Fibroblast of peridontal ligament (primary cell): ENCODE measurements at regions not wholly inside any gene's neighbourhood (a gene's known extent, or its start where the extent isn't known, plus 50 kb on each side); places are given as distances from the start of the nearest gene placed in this dataset.

ENCODE experiments used
- DNase-seq: peaks from one replicate; pipeline ENCODE4 v3.0.0-alpha.2; 2010; ENCODE audit errors: extremely low read depth

GRCh38 chr10:15462253-15462897 is 91.3 kb upstream of the FAM171A1 start:
- peak; percentile 85 for DNase-seq

- peak; percentile 88 for DNase-seq
Observed at GRCh38 chr10:15461353-15462108, 90.4 kb upstream of the FAM171A1 start.

- no peak for DNase-seq
Observed at GRCh38 chr10:15460661-15461060, 89.6 kb upstream of the FAM171A1 start.

- DNase-seq = no peak
Observed at GRCh38 chr10:15459218-15459617, 88.1 kb upstream of the FAM171A1 start.

GRCh38 chr10:15457382-15457781 is 86.3 kb upstream of the FAM171A1 start:
- DNase-seq = no peak

DNA sequence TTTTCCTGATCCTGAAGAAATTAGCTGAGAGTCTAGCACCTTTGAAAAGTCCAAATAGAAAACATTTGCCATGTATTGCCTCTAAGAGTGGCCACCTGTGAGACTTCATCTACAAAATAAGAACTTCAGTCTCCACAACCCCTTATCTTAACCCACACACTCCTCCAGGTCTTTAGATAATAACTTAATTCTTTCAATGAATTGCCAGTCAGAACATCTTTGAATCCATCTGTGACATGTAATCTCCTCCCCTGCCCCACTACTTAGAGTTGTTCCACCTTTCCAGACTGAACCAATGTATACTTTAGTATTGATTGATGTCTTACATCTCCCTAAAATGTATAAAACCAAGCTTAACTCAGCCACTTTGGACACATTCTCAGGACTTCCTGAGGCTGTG is 84.4 kb upstream of the FAM171A1 start:
- DNase-seq = no peak

DNA sequence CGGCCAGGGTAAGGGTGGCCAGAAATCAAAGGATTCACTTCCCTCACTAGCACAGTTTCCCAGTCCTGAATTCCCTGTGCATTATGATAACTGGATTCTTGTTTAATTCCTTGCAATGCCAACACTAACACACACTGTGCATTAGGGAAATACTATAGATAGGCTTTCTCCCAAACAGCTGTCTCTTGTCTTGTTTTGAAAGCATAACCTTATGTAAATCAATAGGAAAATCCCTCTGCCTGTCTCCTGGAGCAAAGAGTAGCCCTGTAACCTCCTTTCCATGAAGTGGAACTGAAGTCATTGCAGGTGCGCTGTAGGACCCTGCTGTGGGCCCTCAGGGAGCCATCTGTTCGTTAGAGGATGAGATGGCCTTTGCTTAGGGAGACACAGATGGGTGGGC is 82.8 kb upstream of the FAM171A1 start:
- DNase-seq = no peak

GRCh38 chr10:15453457-15453856 is 82.4 kb upstream of the FAM171A1 start:
- no peak for DNase-seq

DNA sequence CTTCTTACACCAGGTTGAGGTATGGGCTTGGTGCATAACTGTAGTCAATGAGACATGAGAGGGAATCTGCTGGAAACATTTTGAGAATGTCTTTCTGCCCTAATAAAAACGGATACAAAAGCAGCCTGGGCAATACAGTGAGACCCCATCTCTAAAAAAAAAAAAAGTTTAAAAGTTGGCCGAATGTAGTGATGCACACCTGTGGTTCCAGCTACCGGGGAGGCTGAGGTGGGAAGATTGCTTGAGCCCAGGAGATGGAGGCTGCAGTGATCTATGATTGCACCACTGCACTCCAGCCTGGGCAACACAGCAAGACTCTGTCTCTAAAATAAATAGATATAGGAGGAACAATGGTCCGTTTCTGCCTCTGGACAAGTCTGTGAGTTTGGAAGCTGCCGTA is 81.5 kb upstream of the FAM171A1 start:
- DNase-seq = no peak

DNA sequence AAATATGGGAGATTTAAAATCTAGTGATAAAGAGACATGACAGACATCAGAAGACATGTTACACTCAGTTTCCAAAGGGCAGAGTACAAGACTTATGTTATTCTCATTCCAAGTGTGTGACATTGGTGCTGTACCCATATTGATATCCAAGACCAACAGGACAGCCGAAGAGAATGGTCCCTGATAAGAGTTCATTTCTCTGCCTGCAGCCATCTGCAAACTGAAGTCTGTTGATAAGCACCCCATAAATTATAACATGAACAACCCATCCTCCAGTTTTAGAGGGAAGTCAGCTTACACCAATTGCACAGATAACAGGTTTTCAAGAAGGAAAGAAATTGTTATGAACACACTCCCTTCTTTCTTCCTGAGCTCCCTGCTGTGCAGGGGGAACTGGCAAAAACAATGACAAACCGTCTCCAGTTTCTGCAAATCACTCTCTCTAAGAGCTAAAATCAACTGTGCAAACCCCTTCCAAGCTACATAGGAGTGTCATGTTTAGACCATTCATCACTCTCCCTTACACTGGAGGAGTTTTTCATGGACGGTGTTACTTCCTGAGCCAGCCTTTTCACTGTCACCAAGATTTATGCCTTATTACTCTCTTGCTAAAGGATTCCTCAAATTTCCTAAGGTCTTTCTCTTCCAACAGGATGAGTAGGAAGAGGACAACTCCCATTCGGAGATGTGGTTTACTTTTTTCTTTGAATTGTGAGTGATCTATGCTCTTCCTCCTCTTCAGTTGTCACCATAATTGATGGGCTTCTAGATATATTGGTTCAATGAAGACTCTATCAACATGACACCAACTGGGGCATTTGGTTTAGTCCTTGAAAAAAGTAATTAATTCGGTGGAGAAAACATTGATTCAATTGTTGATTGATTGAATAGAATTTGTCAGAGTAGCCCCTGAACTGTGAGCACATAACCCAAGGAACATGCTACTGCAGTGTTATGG is 80.3 kb upstream of the FAM171A1 start:
- DNase-seq = no peak

- no peak for DNase-seq
Observed at GRCh38 chr10:15448598-15448997, 77.5 kb upstream of the FAM171A1 start.

GRCh38 chr10:15445006-15445390 is 73.9 kb upstream of the FAM171A1 start:
- DNase-seq = no peak

DNA sequence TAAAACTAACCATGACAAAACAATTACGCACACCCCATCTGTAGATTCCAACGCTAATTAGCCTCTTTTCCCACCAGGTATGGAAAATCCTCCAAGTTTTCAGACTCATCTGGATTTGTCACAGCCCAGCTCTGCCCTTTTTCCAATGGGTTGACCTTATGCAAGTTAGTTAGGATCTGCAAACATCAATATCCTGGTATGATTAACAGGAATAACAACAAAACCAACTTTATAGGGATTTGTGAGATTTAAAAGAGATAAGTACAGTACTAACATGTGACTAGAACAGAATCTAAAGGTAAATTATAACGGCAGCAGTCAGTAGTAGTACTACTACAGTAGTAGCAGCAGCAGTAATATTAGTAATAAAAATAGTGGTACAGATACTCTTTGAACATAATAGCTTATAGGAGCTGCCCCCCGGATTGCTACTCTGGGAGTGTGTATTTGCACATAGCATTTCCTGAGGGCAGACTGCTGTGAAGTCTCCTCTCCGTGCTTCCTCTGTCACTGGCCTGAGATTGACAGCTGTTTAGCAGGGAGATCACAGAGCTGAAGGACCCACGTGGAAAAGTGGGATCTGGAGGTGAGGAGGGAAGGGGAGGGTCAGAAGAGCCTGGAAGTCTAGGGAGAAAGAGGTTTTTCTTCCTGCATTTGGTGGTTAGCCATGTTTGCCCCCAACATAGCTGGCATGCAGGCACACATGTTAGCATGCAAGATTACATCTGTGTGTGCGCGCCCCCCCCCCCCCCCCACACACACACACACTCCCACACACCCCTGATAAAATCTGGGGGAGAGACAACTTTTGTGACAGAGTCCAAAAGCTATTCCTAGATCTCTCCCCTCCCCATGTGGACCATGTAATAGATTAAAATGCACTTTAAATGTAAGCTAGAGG is 73.3 kb upstream of the FAM171A1 start:
- DNase-seq = no peak

DNA sequence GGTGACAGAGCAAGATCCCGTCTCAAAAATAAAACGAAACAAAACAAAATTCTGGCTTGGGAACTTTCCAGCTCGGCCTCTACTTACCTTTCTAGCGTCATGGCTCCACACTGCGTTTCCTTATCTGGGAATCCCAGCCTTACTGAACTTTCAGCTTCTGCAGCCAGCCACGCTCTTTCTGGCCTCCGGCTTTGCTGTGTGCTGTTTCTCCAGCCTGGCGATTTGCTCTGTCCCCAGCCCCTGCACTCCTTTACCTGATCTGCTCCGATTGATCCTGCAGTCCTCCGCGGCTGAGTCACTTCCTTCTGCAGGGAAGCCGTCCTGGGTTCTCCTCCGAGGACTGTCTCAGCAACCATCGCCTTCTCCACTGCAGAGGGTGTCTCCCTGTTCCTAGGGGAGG is 71.0 kb upstream of the FAM171A1 start:
- no peak for DNase-seq

GRCh38 chr10:15440204-15440711 is 69.2 kb upstream of the FAM171A1 start:
- no peak for DNase-seq

DNA sequence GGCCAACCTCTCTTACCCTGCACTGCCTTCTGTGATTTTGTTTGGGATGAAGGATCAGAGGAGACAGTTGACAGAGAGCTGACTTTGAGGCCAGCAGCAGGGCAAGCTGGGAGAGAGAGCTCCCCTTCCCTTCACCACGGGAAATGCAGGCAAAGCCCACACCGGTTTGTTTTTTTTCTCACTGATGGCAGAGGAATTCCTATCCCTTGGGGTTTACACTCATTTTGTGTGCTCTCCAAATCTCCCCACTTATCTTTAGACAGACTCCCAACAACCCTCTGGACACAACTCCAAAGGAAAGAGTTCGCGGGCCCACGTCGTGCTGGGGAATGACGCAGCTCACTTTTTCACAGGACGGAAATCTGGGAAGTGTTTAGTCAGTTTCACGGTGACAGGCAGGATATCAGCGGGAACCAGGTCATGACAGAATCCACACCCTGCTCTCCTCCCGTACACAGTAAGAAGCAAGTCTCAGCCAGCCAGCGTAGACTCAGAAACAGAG is 68.3 kb upstream of the FAM171A1 start:
- peak; percentile 68 for DNase-seq

GRCh38 chr10:15436696-15437095 is 65.6 kb upstream of the FAM171A1 start:
- DNase-seq = no peak

- peak; percentile 83 for DNase-seq
Observed at GRCh38 chr10:15433850-15434537, 62.9 kb upstream of the FAM171A1 start.

DNA sequence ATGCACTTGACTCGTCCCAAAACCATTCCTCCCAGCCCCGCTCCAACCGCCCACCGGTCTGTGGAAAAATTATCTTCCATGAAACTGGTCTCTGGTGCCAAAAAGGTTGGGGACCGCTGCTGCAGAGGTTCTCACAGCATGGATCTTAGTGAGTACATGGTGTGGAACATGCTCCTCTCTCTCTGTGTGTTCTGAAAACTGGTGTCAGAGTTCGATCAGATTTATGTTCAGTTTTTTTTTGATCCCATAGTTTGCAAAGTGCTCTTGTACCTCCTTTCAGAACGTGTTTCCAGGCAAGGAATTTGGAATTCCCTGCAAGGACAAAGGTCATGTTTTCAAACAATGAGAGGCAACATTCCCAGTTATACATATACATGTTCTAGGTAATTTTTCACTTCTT is 61.2 kb upstream of the FAM171A1 start:
- DNase-seq = no peak
